ENCODE measurements at regions not wholly inside any gene's neighbourhood (a gene's known extent, or its start where the extent isn't known, plus 50 kb on each side); places are given as distances from the start of the nearest gene placed in this dataset.
"Not testable (repeated sequence)": the region's sequence is repeated elsewhere in the genome, so short reads cannot be mapped to it uniquely, and the experiment has no call there.

GRCh38 chr3:21995079-21995607 is 244.1 kb upstream of the ZNF385D start:
- no peak for DNase-seq

DNA sequence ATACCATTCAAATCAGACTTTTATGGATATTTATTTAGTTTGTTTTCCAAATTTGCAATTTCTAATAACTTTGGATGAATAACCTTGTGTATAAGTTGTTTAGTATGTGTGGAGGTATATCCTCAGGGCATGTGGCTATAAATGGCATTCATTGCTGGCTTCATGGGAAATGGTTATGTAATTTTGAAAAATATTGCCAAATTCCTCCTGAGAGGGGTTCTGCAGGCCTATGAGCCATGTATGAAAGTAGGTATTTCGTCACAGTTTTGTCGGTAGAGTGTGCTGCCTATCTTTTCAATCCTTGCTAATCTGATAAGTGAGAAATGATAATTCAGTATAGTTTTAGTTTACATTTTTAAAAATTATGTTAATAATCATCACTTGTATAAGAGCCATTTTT is 256.4 kb upstream of the ZNF385D start:
- DNase-seq, result no peak

DNA sequence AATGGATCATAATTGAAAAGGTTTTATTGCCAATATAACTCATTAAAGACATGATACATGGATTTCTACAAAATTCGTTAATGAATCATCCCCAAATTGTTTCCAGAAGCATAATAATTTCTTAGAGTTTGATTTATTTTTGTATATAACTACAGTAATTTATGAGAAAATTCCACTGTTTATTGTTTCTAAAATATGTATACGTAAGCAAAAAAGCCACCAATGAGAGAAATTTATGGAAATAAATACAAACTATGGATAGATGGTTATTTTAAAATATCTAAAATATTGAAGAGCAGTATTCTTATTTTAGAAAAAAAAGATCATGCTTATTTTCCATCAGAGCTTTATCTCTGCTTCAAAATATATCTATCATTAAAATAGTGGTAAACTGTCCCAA is 260.0 kb upstream of the ZNF385D start:
- DNase-seq, result no peak

DNA sequence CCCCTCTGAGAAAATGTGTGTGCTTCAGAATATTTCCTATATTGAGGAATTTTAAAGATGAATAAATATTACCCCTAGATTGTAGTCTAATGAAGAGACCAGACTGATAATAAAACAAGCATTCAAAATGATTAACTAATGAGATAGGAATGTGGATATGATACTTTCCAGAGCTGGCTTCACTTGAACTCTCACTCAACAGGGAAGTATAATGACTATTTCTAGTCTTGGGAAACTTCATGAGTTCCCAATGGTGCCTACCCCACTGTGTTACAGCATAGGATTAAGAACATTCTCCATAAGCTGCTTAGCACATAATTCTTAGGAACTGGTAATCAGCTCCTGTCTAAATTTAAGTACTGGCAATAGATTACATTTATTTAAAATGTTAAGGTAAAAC is 261.5 kb upstream of the ZNF385D start:
- no peak for DNase-seq

- DNase-seq, result peak; percentile 39
These were observed 262.6 kb upstream of the ZNF385D start for GRCh38 chr3:22013641-22014040.

DNA sequence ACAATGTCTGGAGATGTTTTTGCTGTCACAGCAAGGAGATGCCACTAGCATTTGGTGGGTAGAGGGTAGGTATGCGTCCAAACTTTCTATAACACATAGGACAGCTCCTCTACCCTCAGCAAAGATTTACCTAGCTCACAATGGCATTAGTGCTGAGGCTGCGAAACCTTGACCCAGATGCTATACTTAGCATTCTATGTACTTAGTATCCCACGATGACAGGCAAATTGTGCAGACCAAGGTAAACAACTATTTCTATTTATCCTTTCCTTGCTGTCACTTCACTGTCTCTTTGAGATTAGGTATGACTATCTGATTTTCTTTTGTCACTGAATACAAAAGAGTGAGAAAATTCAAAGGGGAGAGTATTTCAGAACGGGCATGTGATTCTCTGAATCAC is 265.2 kb upstream of the ZNF385D start:
- no peak for DNase-seq

GRCh38 chr3:22024638-22025037 is 273.6 kb upstream of the ZNF385D start:
- not testable (repeated sequence) for DNase-seq

DNA sequence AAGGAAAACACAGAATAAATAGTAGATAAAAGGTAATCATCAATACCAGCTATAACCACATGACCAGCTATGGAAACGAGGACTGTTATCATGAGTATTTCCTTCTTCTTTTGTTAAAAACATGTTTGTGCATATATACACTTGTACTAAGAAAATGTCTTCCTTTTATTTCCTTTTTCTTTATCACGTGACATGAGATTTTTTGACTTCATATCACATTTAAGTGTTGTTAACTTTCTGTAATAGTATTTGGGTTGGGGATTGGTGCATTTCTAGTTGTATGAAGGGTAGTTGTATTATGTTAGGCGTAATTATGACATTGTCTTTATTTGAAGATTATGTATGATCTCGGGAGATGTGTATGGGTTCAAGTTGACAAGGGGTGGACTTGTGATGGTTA is 278.5 kb upstream of the ZNF385D start:
- no peak for DNase-seq

- DNase-seq, result no peak
These were observed 288.2 kb upstream of the ZNF385D start for GRCh38 chr3:22039161-22039560.

GRCh38 chr3:22040150-22040549 is 289.1 kb upstream of the ZNF385D start:
- DNase-seq, result no peak

DNA sequence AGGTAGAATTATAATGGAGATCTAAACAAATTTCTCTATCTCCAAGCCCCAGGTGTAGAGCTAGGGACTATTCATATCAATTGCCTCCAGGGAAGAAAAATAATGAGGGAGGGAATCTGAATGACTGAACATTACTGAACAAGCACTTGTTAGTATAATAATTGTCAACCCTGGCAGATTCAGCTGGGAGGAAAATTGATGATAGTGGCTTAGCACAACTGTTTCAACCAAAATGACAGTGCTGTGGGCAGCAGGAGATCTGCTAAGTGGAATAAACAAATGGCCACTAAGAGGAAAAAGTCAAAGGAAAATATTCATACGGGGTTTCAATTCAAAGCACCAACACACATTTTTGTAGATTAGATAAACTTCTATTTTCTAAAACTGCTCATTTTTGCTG is 294.9 kb upstream of the ZNF385D start:
- no peak for DNase-seq

DNA sequence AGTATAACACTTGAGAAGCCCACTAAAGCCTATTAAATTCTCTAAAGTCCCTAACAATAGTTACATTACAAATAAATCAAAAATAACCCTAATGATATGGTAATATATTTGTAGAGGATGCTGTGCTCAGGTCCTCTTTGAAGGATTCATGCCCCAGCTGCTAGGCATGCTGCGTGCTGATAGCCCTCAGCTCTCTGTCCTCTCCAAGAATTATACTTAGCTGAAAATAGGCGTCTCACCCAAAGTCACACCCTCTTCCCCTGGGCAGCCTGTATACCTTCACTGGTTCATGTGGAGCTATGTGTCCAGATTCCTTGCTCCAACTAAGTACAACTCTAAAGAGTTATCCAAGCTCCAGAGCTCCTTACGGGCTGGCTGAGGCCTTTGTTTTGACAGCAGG is 312.5 kb upstream of the ZNF385D start:
- DNase-seq, result no peak

GRCh38 chr3:22068619-22069018 is 317.6 kb upstream of the ZNF385D start:
- DNase-seq, result no peak

- no peak for DNase-seq
These were observed 337.2 kb upstream of the ZNF385D start for GRCh38 chr3:22088204-22088603.

GRCh38 chr3:22089284-22089683 is 338.3 kb upstream of the ZNF385D start:
- no peak for DNase-seq

GRCh38 chr3:22091329-22091728 is 340.3 kb upstream of the ZNF385D start:
- no peak for DNase-seq

DNA sequence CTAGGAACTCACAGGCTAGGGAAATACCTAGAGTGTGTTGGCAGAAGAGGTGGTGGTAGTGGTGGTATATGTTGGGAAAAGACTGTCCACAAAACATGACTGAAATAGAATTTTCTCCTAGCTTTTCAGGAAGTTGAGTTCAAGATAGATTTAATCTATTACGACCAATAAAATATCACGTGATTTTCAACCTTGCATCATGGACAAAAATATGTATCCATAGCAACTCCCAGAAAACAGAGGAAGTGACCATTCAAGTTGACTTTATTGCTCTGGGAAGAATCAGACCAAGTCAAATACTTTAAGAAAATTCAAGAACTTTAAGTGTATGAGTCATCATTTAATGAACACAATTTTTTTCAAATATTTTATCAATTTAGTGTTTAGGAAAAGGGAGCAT is 347.0 kb upstream of the ZNF385D start:
- no peak for DNase-seq

- no peak for DNase-seq
These were observed 350.3 kb upstream of the ZNF385D start for GRCh38 chr3:22101351-22101750.

GRCh38 chr3:22101811-22102210 is 350.8 kb upstream of the ZNF385D start:
- DNase-seq, result no peak

- no peak for DNase-seq
These were observed 352.4 kb upstream of the ZNF385D start for GRCh38 chr3:22103423-22103822.

DNA sequence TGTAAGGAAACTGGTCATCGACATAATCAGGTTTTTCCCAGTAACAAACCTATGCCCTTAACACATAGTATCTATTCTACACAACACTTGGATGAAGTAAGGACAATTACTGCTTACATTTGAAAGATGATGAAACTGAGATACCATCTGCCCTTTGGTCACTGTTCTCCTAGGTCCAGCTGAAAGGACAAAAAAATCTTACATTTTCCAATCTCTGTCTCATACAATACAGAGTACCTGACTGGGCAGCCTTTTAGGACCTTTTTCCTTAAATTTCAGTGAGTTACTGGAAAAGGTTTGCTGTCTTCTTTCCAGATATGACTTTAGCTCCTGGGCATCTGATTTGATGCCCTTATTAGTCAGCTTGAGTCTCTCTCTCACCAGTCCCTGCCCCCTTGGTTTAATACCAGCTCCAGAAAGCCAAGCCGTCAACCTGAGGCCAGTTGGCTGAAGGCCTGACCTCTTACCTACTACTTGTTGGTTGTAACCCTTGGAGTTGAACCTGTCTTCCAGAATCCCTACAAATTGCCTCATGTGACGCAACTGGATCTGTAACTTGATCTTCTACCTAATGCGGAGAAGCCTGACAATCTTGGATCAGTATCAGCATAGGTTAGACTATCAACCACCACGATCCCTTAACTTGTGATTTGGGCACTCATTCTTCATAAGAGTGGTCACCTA is 355.3 kb upstream of the ZNF385D start:
- DNase-seq, result no peak

DNA sequence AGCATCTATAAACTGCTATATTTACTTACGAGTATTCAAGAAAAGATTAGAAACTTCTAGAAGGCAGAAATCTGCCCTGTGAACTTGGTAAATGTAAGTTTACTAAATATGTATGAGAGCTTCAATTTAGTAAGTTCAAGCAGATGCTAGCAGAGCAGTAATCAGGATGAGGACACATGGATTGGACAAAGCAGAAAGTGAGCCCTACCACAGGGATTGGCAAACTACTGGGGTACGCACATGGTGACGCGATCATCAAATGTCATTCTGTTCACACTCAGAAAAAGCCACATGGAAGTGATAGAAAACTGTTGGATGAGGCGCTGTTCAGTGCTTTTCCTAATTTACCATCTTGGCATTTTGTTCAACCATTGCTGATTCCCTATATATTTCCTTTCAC is 360.2 kb upstream of the ZNF385D start:
- DNase-seq, result no peak

DNA sequence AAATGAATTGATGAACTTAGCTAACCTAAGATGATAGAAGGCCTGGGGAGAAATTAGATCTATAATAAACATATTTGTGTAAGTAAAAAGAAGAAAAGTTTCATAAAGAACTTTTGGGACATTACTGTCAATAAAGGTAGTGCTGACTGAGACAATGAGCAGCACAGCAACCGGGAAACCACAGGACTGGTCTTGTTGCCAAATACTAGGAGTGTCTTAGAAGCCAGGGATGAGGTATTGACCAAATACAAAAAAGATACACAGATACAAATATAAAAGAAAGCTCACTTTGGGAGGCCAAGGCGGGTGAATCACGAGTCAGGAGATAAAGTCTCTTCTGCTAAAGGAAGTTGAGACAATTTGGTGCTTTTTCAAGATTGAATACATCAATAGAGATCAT is 362.4 kb upstream of the ZNF385D start:
- DNase-seq, result no peak

DNA sequence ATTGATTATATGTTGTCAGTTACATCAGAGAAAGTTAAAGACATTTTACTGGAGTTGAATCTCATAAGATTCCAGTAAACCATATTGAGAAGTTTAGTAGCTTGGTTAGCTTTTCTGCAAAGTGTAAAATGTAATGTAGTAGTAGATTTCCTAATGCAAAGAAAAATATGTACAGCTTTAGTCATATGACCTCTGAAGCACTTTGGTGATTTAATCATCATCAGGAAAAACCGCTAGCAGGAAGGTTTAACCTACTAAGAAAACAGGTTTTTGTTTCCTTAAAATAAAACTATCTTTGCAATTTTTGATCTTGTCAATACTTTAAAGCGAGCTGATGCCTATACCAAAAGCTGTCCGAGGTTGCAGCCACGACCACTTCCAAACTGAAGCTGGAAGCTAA is 364.6 kb upstream of the ZNF385D start:
- no peak for DNase-seq

- DNase-seq, result no peak
These were observed 366.1 kb upstream of the ZNF385D start for GRCh38 chr3:22117091-22117490.
